GM04504 (cell line): ENCODE measurements at regions not wholly inside any gene's neighbourhood (a gene's known extent, or its start where the extent isn't known, plus 50 kb on each side); places are given as distances from the start of the nearest gene placed in this dataset.

Experiments
- DNase-seq: peaks from one replicate; pipeline ENCODE4 v3.0.0-alpha.2; 2012; ENCODE audit warnings: low read depth

- DNase-seq, result no peak
These were observed 53.1 kb upstream of the CACNA1E start for GRCh38 chr1:181430015-181430885.
